ENCODE measurements at regions not wholly inside any gene's neighbourhood (a gene's known extent, or its start where the extent isn't known, plus 50 kb on each side); places are given as distances from the start of the nearest gene placed in this dataset.

DNA sequence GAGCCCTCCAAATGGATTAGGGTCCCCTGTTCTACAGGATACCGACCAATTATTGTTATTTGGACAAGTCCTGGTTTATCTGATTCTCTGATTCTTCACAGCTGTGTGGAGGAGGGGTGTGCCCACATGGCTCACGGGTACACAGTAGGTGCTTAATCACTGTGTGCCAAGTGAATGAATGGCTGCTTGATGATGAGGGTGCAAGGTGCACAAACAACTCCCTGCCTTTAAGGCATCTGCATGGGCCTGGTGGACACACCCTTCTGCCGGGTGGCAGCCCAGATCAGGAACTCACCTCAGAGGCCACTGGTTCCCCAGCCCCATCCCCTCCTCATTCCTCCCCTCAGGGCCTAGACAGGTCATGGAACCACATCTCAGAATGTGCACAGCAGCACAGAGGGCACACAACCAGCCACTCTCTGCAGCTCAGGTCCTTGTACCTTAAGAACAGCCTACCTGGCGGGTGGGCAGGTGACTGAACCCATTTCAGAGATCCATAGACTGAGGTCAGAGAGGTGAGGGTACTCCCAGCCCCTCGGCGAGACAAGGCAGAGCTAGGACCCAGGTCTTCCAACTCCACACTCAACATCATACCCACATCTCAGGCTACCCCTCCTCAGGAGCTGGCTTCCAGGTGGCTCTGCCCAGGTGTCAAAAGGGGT lies 50.3 kb downstream of the SHANK2 start:
- no peak for DNase-seq (ENCODE audit: low read depth in 4 of 6, low spot score in 6 of 6)
- no peaks in the 10 kb centered on the region for H3K9me3 ChIP-seq (ENCODE audit: control insufficient read depth, insufficient read depth, low read length)
- 92% methylated on average over 6 of the region's 6 CpGs for WGBS (ENCODE audit: insufficient coverage)
- H3K36me3 ChIP-seq (ENCODE audit: control insufficient read depth, insufficient read depth, low read length), result no peaks in the 10 kb centered on the region
- no peak overlapping the region for H3K27ac ChIP-seq (ENCODE audit: low read depth, low read length)
- peaks cover 17% of the 10 kb centered on the region for H3K4me1 ChIP-seq (ENCODE audit: control insufficient read depth, insufficient read depth, low read length)
- no peaks in the 10 kb centered on the region for H3K27me3 ChIP-seq (ENCODE audit: control insufficient read depth, insufficient read depth, low read length)
- no peak overlapping the region for H3K4me3 ChIP-seq (ENCODE audit: low read depth, low read length)

DNA sequence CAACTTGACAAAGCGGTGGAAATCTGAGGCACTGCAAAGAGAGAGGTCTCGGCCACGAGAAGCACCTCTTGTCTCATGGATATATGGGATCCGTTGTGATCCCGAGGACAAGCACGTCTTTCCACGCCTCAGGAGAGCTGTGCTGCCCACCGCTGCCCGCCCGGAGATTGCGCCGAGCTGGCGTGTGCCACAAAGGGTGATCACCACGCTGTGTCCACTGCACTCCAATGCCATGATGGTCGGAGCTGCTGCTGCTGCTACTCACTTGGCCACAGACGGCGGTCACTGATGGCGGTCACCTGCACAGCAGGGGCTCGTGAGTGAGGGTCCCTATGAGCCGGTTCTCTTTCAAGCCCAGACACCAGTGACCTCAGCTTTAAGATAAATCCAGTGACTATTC lies 51.1 kb downstream of the SHANK2 start:
- Histone ChIP-seq H3K27ac (ENCODE audit: low read depth, low read length) (no peak overlapping the region), H3K36me3 (ENCODE audit: control insufficient read depth, insufficient read depth, low read length) (no peaks in the 10 kb centered on the region), H3K27me3 (ENCODE audit: control insufficient read depth, insufficient read depth, low read length) (no peaks in the 10 kb centered on the region), H3K4me1 (ENCODE audit: control insufficient read depth, insufficient read depth, low read length) (peaks cover 11% of the 10 kb centered on the region), H3K4me3 (ENCODE audit: low read depth, low read length) (no peak overlapping the region), H3K9me3 (ENCODE audit: control insufficient read depth, insufficient read depth, low read length) (no peaks in the 10 kb centered on the region)
- 96% methylated on average over 17 of the region's 20 CpGs for WGBS (ENCODE audit: insufficient coverage)
- no peak for DNase-seq (ENCODE audit: low read depth in 4 of 6, low spot score in 6 of 6)

- no peak for DNase-seq (ENCODE audit: low read depth in 4 of 6, low spot score in 6 of 6)
- Histone ChIP-seq H3K27me3 (ENCODE audit: control insufficient read depth, insufficient read depth, low read length) (no peaks in the 10 kb centered on the region), H3K4me1 (ENCODE audit: control insufficient read depth, insufficient read depth, low read length) (peaks cover 6% of the 10 kb centered on the region), H3K4me3 (ENCODE audit: low read depth, low read length) (no peak overlapping the region), H3K27ac (ENCODE audit: low read depth, low read length) (no peak overlapping the region), H3K9me3 (ENCODE audit: control insufficient read depth, insufficient read depth, low read length) (no peaks in the 10 kb centered on the region), H3K36me3 (ENCODE audit: control insufficient read depth, insufficient read depth, low read length) (no peaks in the 10 kb centered on the region)
- WGBS (ENCODE audit: insufficient coverage), result 80% methylated on average over 5 of the region's 5 CpGs
These were observed 51.6 kb downstream of the SHANK2 start for GRCh38 chr11:71200761-71201160.

- H3K4me3 ChIP-seq (ENCODE audit: low read depth, low read length), result no peak overlapping the region
- no peak for DNase-seq (ENCODE audit: low read depth in 4 of 6, low spot score in 6 of 6)
- H3K27me3 ChIP-seq (ENCODE audit: control insufficient read depth, insufficient read depth, low read length), result no peaks in the 10 kb centered on the region
- 91% methylated on average over 9 of the region's 9 CpGs for whole genome bisulfite sequencing (ENCODE audit: insufficient coverage)
- no peak overlapping the region for H3K27ac ChIP-seq (ENCODE audit: low read depth, low read length)
- no peaks in the 10 kb centered on the region for H3K36me3 ChIP-seq (ENCODE audit: control insufficient read depth, insufficient read depth, low read length)
- peaks cover 3% of the 10 kb centered on the region for H3K4me1 ChIP-seq (ENCODE audit: control insufficient read depth, insufficient read depth, low read length)
- no peaks in the 10 kb centered on the region for H3K9me3 ChIP-seq (ENCODE audit: control insufficient read depth, insufficient read depth, low read length)
These were observed 52.1 kb downstream of the SHANK2 start for GRCh38 chr11:71200172-71200716.

DNA sequence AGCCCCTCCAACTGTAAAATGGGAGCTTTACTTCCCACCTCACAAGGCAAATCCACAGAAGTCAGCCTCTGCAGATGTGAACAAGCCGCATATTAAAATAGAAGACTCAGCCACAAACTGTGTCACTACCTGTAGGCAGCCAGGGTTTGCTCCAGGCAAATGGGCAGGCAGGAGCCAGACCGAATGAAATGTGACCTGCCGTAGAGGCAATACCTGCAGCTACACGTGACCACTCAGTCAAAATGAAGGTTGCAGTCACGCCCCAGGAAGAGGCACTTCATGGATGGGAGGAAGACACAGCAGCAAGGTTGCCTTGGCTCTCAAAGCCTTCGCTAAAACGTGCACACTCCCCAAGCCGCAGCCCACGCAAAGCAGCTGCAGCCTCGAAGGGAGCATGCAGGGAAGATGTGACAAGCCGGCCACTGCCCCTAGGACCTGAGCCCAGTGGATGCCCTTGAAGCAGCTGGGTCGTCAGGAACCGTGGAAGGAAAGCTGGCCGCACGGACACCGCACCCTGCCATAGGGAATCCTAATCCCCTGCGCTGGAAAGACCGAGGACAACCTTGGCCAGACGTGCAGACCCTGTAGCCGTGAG lies 53.1 kb downstream of the SHANK2 start:
- Histone ChIP-seq H3K4me1 (ENCODE audit: control insufficient read depth, insufficient read depth, low read length) (no peaks in the 10 kb centered on the region), H3K27ac (ENCODE audit: low read depth, low read length) (no peak overlapping the region), H3K4me3 (ENCODE audit: low read depth, low read length) (no peak overlapping the region), H3K36me3 (ENCODE audit: control insufficient read depth, insufficient read depth, low read length) (no peaks in the 10 kb centered on the region), H3K27me3 (ENCODE audit: control insufficient read depth, insufficient read depth, low read length) (no peaks in the 10 kb centered on the region), H3K9me3 (ENCODE audit: control insufficient read depth, insufficient read depth, low read length) (no peaks in the 10 kb centered on the region)
- 83% methylated on average over 19 of the region's 20 CpGs for WGBS (ENCODE audit: insufficient coverage)
- no peak for DNase-seq (ENCODE audit: low read depth in 4 of 6, low spot score in 6 of 6)

DNA sequence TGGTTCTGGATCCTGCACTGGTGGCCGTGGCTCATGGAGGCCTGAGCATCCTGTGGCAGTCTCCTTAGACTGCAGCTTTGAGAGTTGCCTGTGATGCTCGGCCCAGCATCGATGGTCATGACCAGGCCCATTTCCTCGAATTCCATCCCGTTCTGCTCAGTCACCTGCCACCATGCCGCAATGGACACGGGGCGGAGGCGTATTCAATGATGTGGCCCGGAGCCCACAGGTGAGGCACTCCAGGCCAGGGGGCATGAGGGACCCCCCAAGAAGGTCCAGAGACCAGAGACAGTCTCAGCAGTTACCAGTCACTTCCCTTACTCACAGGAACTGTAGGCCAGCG lies 53.6 kb downstream of the SHANK2 start:
- 93% methylated on average over 11 of the region's 11 CpGs for WGBS (ENCODE audit: insufficient coverage)
- DNase-seq (ENCODE audit: low read depth in 4 of 6, low spot score in 6 of 6), result no peak
- Histone ChIP-seq H3K27me3 (ENCODE audit: control insufficient read depth, insufficient read depth, low read length) (no peaks in the 10 kb centered on the region), H3K9me3 (ENCODE audit: control insufficient read depth, insufficient read depth, low read length) (no peaks in the 10 kb centered on the region), H3K27ac (ENCODE audit: low read depth, low read length) (no peak overlapping the region), H3K4me3 (ENCODE audit: low read depth, low read length) (no peak overlapping the region), H3K4me1 (ENCODE audit: control insufficient read depth, insufficient read depth, low read length) (no peaks in the 10 kb centered on the region), H3K36me3 (ENCODE audit: control insufficient read depth, insufficient read depth, low read length) (no peaks in the 10 kb centered on the region)

DNA sequence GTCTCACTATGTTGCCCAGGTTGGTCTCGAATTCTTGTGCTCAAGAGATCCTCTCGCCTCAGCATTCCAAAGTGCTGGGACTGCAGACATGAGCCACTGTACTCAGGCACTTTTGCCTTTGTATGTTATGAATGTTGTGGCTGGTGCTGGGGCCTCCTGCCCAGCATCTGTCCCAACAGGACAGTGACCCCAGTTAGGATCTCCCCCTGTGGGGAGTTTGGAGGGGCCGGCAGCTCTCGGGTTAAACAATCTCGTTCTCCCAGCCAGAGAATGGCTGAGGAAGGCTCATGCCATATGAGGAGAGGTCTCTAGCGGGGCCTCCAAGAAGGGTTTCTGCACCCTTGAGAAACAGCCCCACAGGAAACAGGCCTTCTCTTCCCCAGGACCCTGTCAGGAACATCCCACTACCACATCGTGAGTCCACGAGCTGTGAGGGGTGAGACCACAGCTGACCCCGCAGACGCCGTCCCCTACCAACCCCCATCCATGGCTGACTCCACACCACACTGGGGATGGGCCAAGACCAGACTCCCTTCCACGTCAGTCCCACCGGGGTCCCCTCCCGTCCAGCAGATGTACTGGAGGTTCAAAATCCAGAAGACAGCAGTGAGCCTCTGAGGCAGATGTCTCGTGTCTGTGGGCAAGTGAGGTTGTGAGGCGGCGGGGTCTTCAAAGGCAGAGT lies 54.1 kb downstream of the SHANK2 start:
- no peak overlapping the region for H3K4me3 ChIP-seq (ENCODE audit: low read depth, low read length)
- H3K4me1 ChIP-seq (ENCODE audit: control insufficient read depth, insufficient read depth, low read length), result no peaks in the 10 kb centered on the region
- H3K9me3 ChIP-seq (ENCODE audit: control insufficient read depth, insufficient read depth, low read length), result no peaks in the 10 kb centered on the region
- H3K27ac ChIP-seq (ENCODE audit: low read depth, low read length), result no peak overlapping the region
- no peaks in the 10 kb centered on the region for H3K27me3 ChIP-seq (ENCODE audit: control insufficient read depth, insufficient read depth, low read length)
- 94% methylated on average over 15 of the region's 17 CpGs for WGBS (ENCODE audit: insufficient coverage)
- no peaks in the 10 kb centered on the region for H3K36me3 ChIP-seq (ENCODE audit: control insufficient read depth, insufficient read depth, low read length)
- no peak for DNase-seq (ENCODE audit: low read depth in 4 of 6, low spot score in 6 of 6)

DNA sequence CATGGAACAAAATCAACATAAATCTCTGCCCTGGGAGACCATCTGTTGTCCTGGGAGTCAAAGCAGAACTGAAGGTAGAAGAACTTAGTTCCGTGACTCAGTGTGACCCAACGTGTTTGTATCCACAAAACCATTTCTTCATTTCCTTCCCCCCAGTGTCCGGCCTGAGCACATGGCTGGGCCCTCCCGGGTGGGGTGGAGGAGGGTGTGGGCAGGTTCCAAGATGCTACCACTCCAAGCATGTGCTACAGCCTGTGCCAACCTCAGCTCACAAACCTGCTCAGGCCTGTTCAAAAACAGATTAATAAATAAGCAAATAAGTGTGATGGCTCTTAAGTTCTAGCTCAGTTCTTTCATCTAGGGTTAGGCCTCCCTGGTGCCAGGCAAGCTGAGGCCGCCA lies 55.3 kb downstream of the SHANK2 start:
- H3K36me3 ChIP-seq (ENCODE audit: control insufficient read depth, insufficient read depth, low read length), result no peaks in the 10 kb centered on the region
- H3K9me3 ChIP-seq (ENCODE audit: control insufficient read depth, insufficient read depth, low read length), result no peaks in the 10 kb centered on the region
- H3K27ac ChIP-seq (ENCODE audit: low read depth, low read length), result no peak overlapping the region
- H3K4me1 ChIP-seq (ENCODE audit: control insufficient read depth, insufficient read depth, low read length), result no peaks in the 10 kb centered on the region
- H3K4me3 ChIP-seq (ENCODE audit: low read depth, low read length), result no peak overlapping the region
- DNase-seq (ENCODE audit: low read depth in 4 of 6, low spot score in 6 of 6), result no peak
- no peaks in the 10 kb centered on the region for H3K27me3 ChIP-seq (ENCODE audit: control insufficient read depth, insufficient read depth, low read length)
- WGBS (ENCODE audit: insufficient coverage), result 80% methylated on average over 1 of the region's 5 CpGs

DNA sequence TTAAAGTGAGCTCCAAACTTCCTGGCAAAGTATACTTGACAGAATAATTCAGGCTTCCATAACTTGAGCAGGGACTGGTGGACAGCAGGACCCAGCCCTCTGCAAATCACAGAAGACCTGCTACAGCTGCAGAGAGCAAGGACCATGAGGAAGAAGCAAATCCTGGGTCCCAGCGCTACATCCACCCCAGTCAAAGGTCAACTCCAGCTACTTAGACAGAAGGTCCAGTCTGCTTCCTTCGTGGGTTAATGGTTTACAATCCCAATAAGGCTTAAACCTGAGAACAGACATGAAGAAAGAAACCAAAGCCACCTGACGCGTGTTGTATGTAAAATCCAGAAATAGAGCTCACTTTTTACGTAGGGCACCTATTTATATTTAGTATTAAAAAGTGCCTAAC lies 57.7 kb downstream of the SHANK2 start:
- H3K27ac ChIP-seq (ENCODE audit: low read depth, low read length), result no peak overlapping the region
- no peaks in the 10 kb centered on the region for H3K9me3 ChIP-seq (ENCODE audit: control insufficient read depth, insufficient read depth, low read length)
- H3K27me3 ChIP-seq (ENCODE audit: control insufficient read depth, insufficient read depth, low read length), result no peaks in the 10 kb centered on the region
- DNase-seq (ENCODE audit: low read depth in 4 of 6, low spot score in 6 of 6), result no peak
- no peaks in the 10 kb centered on the region for H3K36me3 ChIP-seq (ENCODE audit: control insufficient read depth, insufficient read depth, low read length)
- H3K4me3 ChIP-seq (ENCODE audit: low read depth, low read length), result no peak overlapping the region
- no peaks in the 10 kb centered on the region for H3K4me1 ChIP-seq (ENCODE audit: control insufficient read depth, insufficient read depth, low read length)
- 93% methylated on average over 2 of the region's 5 CpGs for WGBS (ENCODE audit: insufficient coverage)

DNA sequence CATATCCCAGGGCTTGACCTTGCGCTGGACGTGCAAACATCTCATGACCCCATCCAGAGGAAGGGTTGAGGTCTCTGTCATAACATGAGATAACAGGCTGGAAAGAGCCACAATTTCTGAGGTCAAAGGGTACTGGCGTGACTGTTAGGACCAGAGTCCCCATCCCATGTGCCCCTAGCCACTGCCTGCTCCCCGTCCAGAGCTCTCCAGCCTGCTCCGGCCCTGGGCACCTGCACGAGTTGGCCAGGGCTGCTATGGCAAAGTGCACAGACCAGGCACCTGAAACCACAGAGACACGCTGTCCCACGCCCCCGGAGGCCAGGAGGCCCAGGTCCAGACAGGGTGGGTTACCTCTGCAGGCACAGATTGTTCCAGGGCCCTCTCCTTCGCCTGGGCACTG lies 58.9 kb downstream of the SHANK2 start:
- Histone ChIP-seq H3K4me1 (ENCODE audit: control insufficient read depth, insufficient read depth, low read length) (no peaks in the 10 kb centered on the region), H3K9me3 (ENCODE audit: control insufficient read depth, insufficient read depth, low read length) (no peaks in the 10 kb centered on the region), H3K4me3 (ENCODE audit: low read depth, low read length) (no peak overlapping the region), H3K27ac (ENCODE audit: low read depth, low read length) (no peak overlapping the region), H3K36me3 (ENCODE audit: control insufficient read depth, insufficient read depth, low read length) (no peaks in the 10 kb centered on the region), H3K27me3 (ENCODE audit: control insufficient read depth, insufficient read depth, low read length) (no peaks in the 10 kb centered on the region)
- no peak for DNase-seq (ENCODE audit: low read depth in 4 of 6, low spot score in 6 of 6)
- WGBS (ENCODE audit: insufficient coverage), result 94% methylated on average over 10 of the region's 10 CpGs
